Uterus (tissue), 2 donors: ENCODE measurements at regions not wholly inside any gene's neighbourhood (a gene's known extent, or its start where the extent isn't known, plus 50 kb on each side); places are given as distances from the start of the nearest gene placed in this dataset.

ENCODE experiments used
- POLR2A ChIP-seq, 2 donors: fragments of 450-650 bp; IDR thresholded peaks; one replicate each; pipeline ENCODE4 v1.6.1; 2016; ENCODE audit warnings: antibody characterized with exemption in 2 of 2, mild to moderate bottlenecking in 1 of 2, moderate library complexity in 1 of 2
- TF ChIP-seq, protein P1 (sequence below), 4 experiments: fragments of 200-600 bp in 2 of 4; fragments of 450-650 bp in 2 of 4; sonication (generic) in 2 of 4; IDR thresholded peaks; one replicate each; pipeline ENCODE4 v1.5.1; 2016 to 2019; ENCODE audit warnings: antibody characterized with exemption in 4 of 4, mild to moderate bottlenecking in 2 of 4, moderate library complexity in 1 of 4

DNA sequence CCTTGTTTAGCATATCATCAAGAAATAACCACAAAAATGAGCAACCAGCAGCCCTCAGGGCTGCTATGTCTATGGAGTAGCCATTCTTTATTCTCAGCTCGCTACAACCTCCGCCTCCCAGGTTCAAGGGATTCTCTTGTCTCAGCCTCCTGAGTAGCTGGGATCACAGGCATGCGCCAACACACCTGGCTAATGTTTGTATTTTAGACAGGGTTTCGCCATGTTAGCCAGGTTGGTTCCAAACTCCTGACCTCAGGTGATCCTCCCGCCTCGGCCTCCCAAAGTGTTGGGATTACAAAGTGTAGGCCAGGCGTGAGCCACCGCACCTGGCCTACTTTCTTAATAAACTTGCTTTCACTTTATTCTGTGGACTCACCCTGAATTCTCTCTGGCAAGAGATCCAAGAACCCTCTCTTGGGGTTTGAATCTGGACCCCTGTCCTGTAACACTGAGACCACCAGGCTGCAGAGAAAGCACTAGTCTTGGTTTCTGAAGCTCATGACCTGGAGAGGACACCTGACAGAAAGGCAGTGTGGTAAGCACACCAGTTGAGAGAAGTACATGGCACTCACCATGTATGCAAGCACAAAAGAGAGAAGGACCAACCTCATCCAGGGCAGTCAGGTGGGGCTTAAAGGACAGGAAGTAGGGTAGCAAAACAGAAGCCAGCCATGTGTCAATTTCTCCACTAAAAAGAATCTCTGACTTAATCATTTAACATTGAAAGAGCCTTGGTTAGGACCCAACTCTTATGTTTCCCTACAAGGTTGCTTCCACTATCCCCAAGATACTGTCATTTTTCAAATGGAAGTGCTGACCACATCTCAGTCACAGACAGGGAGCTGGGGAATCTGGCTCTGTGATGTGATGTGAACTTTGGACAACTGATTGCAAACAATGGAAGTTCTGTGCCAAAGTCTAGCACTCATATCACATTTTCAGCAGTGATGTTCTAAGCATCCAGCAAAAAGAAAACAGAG lies 97.4 kb upstream of the DST start:
- TF ChIP-seq, protein P1, sequence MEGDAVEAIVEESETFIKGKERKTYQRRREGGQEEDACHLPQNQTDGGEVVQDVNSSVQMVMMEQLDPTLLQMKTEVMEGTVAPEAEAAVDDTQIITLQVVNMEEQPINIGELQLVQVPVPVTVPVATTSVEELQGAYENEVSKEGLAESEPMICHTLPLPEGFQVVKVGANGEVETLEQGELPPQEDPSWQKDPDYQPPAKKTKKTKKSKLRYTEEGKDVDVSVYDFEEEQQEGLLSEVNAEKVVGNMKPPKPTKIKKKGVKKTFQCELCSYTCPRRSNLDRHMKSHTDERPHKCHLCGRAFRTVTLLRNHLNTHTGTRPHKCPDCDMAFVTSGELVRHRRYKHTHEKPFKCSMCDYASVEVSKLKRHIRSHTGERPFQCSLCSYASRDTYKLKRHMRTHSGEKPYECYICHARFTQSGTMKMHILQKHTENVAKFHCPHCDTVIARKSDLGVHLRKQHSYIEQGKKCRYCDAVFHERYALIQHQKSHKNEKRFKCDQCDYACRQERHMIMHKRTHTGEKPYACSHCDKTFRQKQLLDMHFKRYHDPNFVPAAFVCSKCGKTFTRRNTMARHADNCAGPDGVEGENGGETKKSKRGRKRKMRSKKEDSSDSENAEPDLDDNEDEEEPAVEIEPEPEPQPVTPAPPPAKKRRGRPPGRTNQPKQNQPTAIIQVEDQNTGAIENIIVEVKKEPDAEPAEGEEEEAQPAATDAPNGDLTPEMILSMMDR (IDR thresholded peaks at IDR 0.05), result no peak
- no peak for TF ChIP-seq POLR2A (IDR thresholded peaks at IDR 0.05)
